GM23338 (cell line): ENCODE measurements at regions not wholly inside any gene's neighbourhood (a gene's known extent, or its start where the extent isn't known, plus 50 kb on each side); places are given as distances from the start of the nearest gene placed in this dataset.
A peak's percentile ranks its signal among the peaks of the same experiment; 100 is the strongest.

Experiments
- ATAC-seq: fragments of 200-7000 bp; cut with Tn5 transposase; 3 replicates; pipeline ENCODE4 v1.9.1; 2020
- DNase-seq: peaks from one replicate; pipeline ENCODE4 v3.0.0-alpha.2; 2015; ENCODE audit warnings: low spot score
- H2AFZ ChIP-seq: fragments of 200-600 bp; sonication (generic); 2 replicates; pipeline ENCODE4 v1.8.0; 2016; ENCODE audit warnings: antibody characterized with exemption, mild to moderate bottlenecking, moderate library complexity
- H3F3A ChIP-seq: fragments of 200-600 bp; sonication (generic); replicated peaks from 2 replicates; pipeline ENCODE4 v1.8.0; 2017; ENCODE audit warnings: antibody characterized with exemption, mixed run types, low read depth
- H3K27ac ChIP-seq: fragments of 200-600 bp; sonication (generic); 2 replicates; pipeline ENCODE4 v1.6.1; 2016; ENCODE audit warnings: low read depth
- H3K27me3 ChIP-seq: fragments of 200-600 bp; sonication (generic); 2 replicates; pipeline ENCODE4 v1.8.0; 2016; ENCODE audit warnings: mild to moderate bottlenecking, mixed run types, moderate library complexity; ENCODE audit not compliant: insufficient read depth
- H3K36me3 ChIP-seq: fragments of 200-600 bp; sonication (generic); 2 replicates; pipeline ENCODE4 v1.8.0; 2016; ENCODE audit warnings: mild to moderate bottlenecking; ENCODE audit not compliant: insufficient read depth
- H3K4me1 ChIP-seq: fragments of 200-600 bp; sonication (generic); 2 replicates; pipeline ENCODE4 v1.8.0; 2016; ENCODE audit warnings: mild to moderate bottlenecking, moderate library complexity; ENCODE audit not compliant: insufficient read depth
- H3K4me2 ChIP-seq: fragments of 200-600 bp; sonication (generic); 2 replicates; pipeline ENCODE4 v1.7.1; 2017; ENCODE audit warnings: mixed run types
- H3K4me3 ChIP-seq: fragments of 200-600 bp; sonication (generic); 2 replicates; pipeline ENCODE4 v1.6.1; 2016; ENCODE audit warnings: mixed run types
- H3K79me2 ChIP-seq: fragments of 200-600 bp; sonication (generic); replicated peaks from 2 replicates; pipeline ENCODE4 v1.8.0; 2017; ENCODE audit warnings: mild to moderate bottlenecking; ENCODE audit not compliant: insufficient read depth
- H3K9me2 ChIP-seq: fragments of 200-600 bp; sonication (generic); 2 replicates; pipeline ENCODE4 v1.8.0; 2017; ENCODE audit not compliant: insufficient read depth
- H4K20me1 ChIP-seq: fragments of 200-600 bp; sonication (generic); replicated peaks from 2 replicates; pipeline ENCODE4 v1.8.0; 2017; ENCODE audit warnings: mild to moderate bottlenecking; ENCODE audit not compliant: insufficient read depth
- H3K27ac Mint-ChIP-seq: 2 replicates; pipeline ENCODE4 v1.8.0; 2020; ENCODE audit warnings: inconsistent platforms, mild to moderate bottlenecking, moderate library complexity, mixed read lengths
- H3K27me3 Mint-ChIP-seq: 3 replicates; pipeline ENCODE4 v1.8.0; 2022; ENCODE audit warnings: low read depth, mild to moderate bottlenecking, moderate library complexity, mixed read lengths, inconsistent platforms; ENCODE audit not compliant: insufficient read depth, poor library complexity
- H3K36me3 Mint-ChIP-seq: 3 replicates; pipeline ENCODE4 v1.8.0; 2021; ENCODE audit warnings: low read depth, mild to moderate bottlenecking, inconsistent platforms, moderate library complexity, mixed read lengths
- H3K4me1 Mint-ChIP-seq: 3 replicates; pipeline ENCODE4 v1.8.0; 2020; ENCODE audit warnings: mild to moderate bottlenecking, inconsistent platforms, mixed read lengths
- H3K4me3 Mint-ChIP-seq: 3 replicates; pipeline ENCODE4 v1.8.0; 2021; ENCODE audit warnings: moderate library complexity, mild to moderate bottlenecking, inconsistent platforms, mixed read lengths
- H3K9me3 Mint-ChIP-seq: 3 replicates; pipeline ENCODE4 v1.8.0; 2020; ENCODE audit warnings: moderate library complexity, mild to moderate bottlenecking, inconsistent platforms, mixed read lengths
- CREB1 ChIP-seq: fragments of 250-450 bp; sonication (Bioruptor Pico); IDR thresholded peaks from 2 replicates; pipeline ENCODE4 v1.5.0; 2020; ENCODE audit warnings: low read depth, mild to moderate bottlenecking, moderate library complexity
- EZH2 ChIP-seq: fragments of 200-600 bp; sonication (generic); IDR thresholded peaks from one replicate; pipeline ENCODE4 v1.8.0; 2017; ENCODE audit warnings: antibody characterized with exemption, mild to moderate bottlenecking, low read depth; ENCODE audit not compliant: unreplicated experiment
- EZH2phosphoT487 ChIP-seq: fragments of 200-600 bp; sonication (generic); IDR thresholded peaks from one replicate; pipeline ENCODE4 v1.8.1; 2018; ENCODE audit warnings: antibody characterized with exemption; ENCODE audit not compliant: unreplicated experiment
- JUNB ChIP-seq: IDR thresholded peaks from one replicate; pipeline ENCODE4 v1.6.1; 2016; ENCODE audit warnings: antibody characterized with exemption; ENCODE audit not compliant: unreplicated experiment
- NANOG ChIP-seq: IDR thresholded peaks from 2 replicates; pipeline ENCODE4 v1.6.1; 2016; ENCODE audit warnings: antibody characterized with exemption, borderline replicate concordance
- POLR2AphosphoS5 ChIP-seq: IDR thresholded peaks from 2 replicates; pipeline ENCODE4 v1.6.1; 2016; ENCODE audit warnings: antibody characterized with exemption, low read depth
- REST ChIP-seq: IDR thresholded peaks from one replicate; pipeline ENCODE4 v1.6.1; 2018; ENCODE audit warnings: antibody characterized with exemption; ENCODE audit not compliant: unreplicated experiment
- STAT1 ChIP-seq: IDR thresholded peaks from one replicate; pipeline ENCODE4 v1.6.1; 2016; ENCODE audit warnings: antibody characterized with exemption; ENCODE audit not compliant: unreplicated experiment
- ZNF114 ChIP-seq: fragments of 250-450 bp; sonication (Bioruptor Pico); IDR thresholded peaks from 2 replicates; pipeline ENCODE4 v1.5.0; 2020; ENCODE audit warnings: mild to moderate bottlenecking, moderate library complexity
- ZNF331 ChIP-seq: fragments of 250-450 bp; sonication (Bioruptor Pico); IDR thresholded peaks from 2 replicates; pipeline ENCODE4 v1.5.0; 2020; ENCODE audit warnings: low read depth, mild to moderate bottlenecking, moderate library complexity
- ZNF462 ChIP-seq: fragments of 250-450 bp; sonication (Bioruptor Pico); IDR thresholded peaks from 2 replicates; pipeline ENCODE4 v1.5.0; 2020; ENCODE audit warnings: mild to moderate bottlenecking, moderate library complexity
- TF ChIP-seq, protein P1 (sequence below): IDR thresholded peaks from 2 replicates; pipeline ENCODE4 v1.6.1; 2016; ENCODE audit warnings: antibody characterized with exemption
- TF ChIP-seq, protein P2 (sequence below), 2 experiments: fragments of 200-600 bp in 1 of 2; sonication (generic) in 1 of 2; conservative IDR thresholded peaks; 2 replicates each; pipeline versions ENCODE4 v1.5.1 to v1.6.1; 2016 to 2017; ENCODE audit warnings: antibody characterized with exemption in 2 of 2, low read depth in 2 of 2, mild to moderate bottlenecking in 2 of 2, moderate library complexity in 1 of 2

DNA sequence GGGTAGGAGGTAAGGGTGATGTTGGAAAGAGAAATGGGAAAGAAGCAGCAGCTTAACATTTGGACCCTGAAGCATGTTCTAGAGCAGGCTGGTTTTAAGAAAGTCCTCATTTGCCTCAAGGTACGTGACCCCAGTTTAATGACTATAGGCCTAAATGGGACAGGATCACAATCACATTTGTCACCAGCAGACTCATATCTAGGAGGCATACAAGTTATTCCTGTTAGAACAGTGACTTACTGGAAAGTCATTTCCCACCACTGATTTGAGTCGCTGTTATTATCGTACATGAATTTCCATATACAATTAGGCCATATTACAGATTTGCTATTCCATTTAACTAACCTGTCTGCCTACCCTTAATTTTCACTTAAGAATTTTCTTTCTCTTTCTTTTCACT, 326.1 kb downstream of the DAD1 start:
- H3K27ac ChIP-seq = no peak overlapping the region
- H3K9me3 Mint-ChIP-seq = peaks cover 5% of the 10 kb centered on the region; the same call in 2 of the 3 replicates
- no peaks in the 10 kb centered on the region for H3F3A ChIP-seq
- no peak for DNase-seq
- no peak overlapping the region for H3K4me3 ChIP-seq
- H3K79me2 ChIP-seq = no peaks in the 10 kb centered on the region
- H3K36me3 Mint-ChIP-seq = no peaks in the 10 kb centered on the region
- H4K20me1 ChIP-seq = no peaks in the 10 kb centered on the region
- H3K27me3 ChIP-seq = no peaks in the 10 kb centered on the region
- peaks cover 4% of the 10 kb centered on the region for H3K27me3 Mint-ChIP-seq
- H3K9me2 ChIP-seq = peaks cover 5% of the 10 kb centered on the region; the same call in 1 of the 2 replicates
- H3K4me3 Mint-ChIP-seq = no peak overlapping the region
- no peak overlapping the region for H3K27ac Mint-ChIP-seq
- H3K4me2 ChIP-seq = 0 out of 2 replicates have a peak overlapping the region, but pooled peaks have one; percentile 36
- H3K36me3 ChIP-seq = no peaks in the 10 kb centered on the region
- no peak for ATAC-seq
- H2AFZ ChIP-seq = no peak overlapping the region
- peaks cover 39% of the 10 kb centered on the region for H3K4me1 Mint-ChIP-seq
- H3K4me1 ChIP-seq = peaks cover 34% of the 10 kb centered on the region
- TF ChIP-seq JUNB (no peak), ZNF462 (CRISPR knock-in tag) (no peak), CREB1 (CRISPR knock-in tag) (no peak), REST (no peak), EZH2 (no peak), POLR2AphosphoS5 (no peak), EZH2phosphoT487 (no peak), NANOG (no peak), ZNF114 (CRISPR knock-in tag) (no peak), ZNF331 (CRISPR knock-in tag) (no peak), STAT1 (no peak)
- TF ChIP-seq, protein P1, sequence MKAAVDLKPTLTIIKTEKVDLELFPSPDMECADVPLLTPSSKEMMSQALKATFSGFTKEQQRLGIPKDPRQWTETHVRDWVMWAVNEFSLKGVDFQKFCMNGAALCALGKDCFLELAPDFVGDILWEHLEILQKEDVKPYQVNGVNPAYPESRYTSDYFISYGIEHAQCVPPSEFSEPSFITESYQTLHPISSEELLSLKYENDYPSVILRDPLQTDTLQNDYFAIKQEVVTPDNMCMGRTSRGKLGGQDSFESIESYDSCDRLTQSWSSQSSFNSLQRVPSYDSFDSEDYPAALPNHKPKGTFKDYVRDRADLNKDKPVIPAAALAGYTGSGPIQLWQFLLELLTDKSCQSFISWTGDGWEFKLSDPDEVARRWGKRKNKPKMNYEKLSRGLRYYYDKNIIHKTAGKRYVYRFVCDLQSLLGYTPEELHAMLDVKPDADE = no peak
- TF ChIP-seq, protein P2, sequence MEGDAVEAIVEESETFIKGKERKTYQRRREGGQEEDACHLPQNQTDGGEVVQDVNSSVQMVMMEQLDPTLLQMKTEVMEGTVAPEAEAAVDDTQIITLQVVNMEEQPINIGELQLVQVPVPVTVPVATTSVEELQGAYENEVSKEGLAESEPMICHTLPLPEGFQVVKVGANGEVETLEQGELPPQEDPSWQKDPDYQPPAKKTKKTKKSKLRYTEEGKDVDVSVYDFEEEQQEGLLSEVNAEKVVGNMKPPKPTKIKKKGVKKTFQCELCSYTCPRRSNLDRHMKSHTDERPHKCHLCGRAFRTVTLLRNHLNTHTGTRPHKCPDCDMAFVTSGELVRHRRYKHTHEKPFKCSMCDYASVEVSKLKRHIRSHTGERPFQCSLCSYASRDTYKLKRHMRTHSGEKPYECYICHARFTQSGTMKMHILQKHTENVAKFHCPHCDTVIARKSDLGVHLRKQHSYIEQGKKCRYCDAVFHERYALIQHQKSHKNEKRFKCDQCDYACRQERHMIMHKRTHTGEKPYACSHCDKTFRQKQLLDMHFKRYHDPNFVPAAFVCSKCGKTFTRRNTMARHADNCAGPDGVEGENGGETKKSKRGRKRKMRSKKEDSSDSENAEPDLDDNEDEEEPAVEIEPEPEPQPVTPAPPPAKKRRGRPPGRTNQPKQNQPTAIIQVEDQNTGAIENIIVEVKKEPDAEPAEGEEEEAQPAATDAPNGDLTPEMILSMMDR (conservative IDR thresholded peaks at IDR 0.05; ENCODE audit: low read depth in 2 of 2) = no peak
